ENCODE measurements at regions not wholly inside any gene's neighbourhood (a gene's known extent, or its start where the extent isn't known, plus 50 kb on each side); places are given as distances from the start of the nearest gene placed in this dataset.
A peak's percentile ranks its signal among the peaks of the same experiment; 100 is the strongest.

GRCh38 chr16:61045931-61046330 is 990.3 kb downstream of the CDH8 start:
- Histone ChIP-seq H3K27ac (ENCODE audit: low read length) (no peak overlapping the region), H3K9me3 (replicated peaks; ENCODE audit: insufficient read depth, low read length) (no peaks in the 10 kb centered on the region), H3K36me3 (replicated peaks; ENCODE audit: insufficient read depth, low read length) (no peaks in the 10 kb centered on the region), H2AFZ (ENCODE audit: low read length) (no peak overlapping the region), H3K4me1 (ENCODE audit: low read length) (no peaks in the 10 kb centered on the region), H3F3A (ENCODE audit: insufficient read depth, low read length) (no peaks in the 10 kb centered on the region), H4K20me1 (ENCODE audit: insufficient read depth, low read length) (no peaks in the 10 kb centered on the region), H3K9me2 (replicated peaks; ENCODE audit: insufficient read depth, low read length) (no peaks in the 10 kb centered on the region), H3K27me3 (replicated peaks; ENCODE audit: insufficient read depth, low read length) (no peaks in the 10 kb centered on the region), H3K4me2 (ENCODE audit: low read depth, low read length) (no peak overlapping the region), H3K4me3 (ENCODE audit: low read length) (no peak overlapping the region), H3K9ac (ENCODE audit: low read length) (no peak overlapping the region), H3K79me2 (ENCODE audit: low read length) (no peaks in the 10 kb centered on the region)
- TF ChIP-seq EZH2phosphoT487 (IDR thresholded peaks at IDR 0.05; ENCODE audit: low read length) (no peak), EZH2 (optimal IDR thresholded peaks at IDR 0.05; ENCODE audit: low read depth, low read length) (no peak)
- TF ChIP-seq, protein P1, sequence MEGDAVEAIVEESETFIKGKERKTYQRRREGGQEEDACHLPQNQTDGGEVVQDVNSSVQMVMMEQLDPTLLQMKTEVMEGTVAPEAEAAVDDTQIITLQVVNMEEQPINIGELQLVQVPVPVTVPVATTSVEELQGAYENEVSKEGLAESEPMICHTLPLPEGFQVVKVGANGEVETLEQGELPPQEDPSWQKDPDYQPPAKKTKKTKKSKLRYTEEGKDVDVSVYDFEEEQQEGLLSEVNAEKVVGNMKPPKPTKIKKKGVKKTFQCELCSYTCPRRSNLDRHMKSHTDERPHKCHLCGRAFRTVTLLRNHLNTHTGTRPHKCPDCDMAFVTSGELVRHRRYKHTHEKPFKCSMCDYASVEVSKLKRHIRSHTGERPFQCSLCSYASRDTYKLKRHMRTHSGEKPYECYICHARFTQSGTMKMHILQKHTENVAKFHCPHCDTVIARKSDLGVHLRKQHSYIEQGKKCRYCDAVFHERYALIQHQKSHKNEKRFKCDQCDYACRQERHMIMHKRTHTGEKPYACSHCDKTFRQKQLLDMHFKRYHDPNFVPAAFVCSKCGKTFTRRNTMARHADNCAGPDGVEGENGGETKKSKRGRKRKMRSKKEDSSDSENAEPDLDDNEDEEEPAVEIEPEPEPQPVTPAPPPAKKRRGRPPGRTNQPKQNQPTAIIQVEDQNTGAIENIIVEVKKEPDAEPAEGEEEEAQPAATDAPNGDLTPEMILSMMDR (IDR thresholded peaks at IDR 0.05; ENCODE audit: low read length): no peak
- no peak for DNase-seq

- H3K4me2 ChIP-seq (ENCODE audit: low read depth, low read length): no peak overlapping the region
- no peaks in the 10 kb centered on the region for H3K27me3 ChIP-seq (replicated peaks; ENCODE audit: insufficient read depth, low read length)
- H3K27ac ChIP-seq (ENCODE audit: low read length): no peak overlapping the region
- no peak overlapping the region for H2AFZ ChIP-seq (ENCODE audit: low read length)
- no peak overlapping the region for H3K9ac ChIP-seq (ENCODE audit: low read length)
- no peaks in the 10 kb centered on the region for H3K79me2 ChIP-seq (ENCODE audit: low read length)
- TF ChIP-seq EZH2phosphoT487 (IDR thresholded peaks at IDR 0.05; ENCODE audit: low read length): no peak
- TF ChIP-seq, protein P1 (IDR thresholded peaks at IDR 0.05; ENCODE audit: low read length): no peak
- H4K20me1 ChIP-seq (ENCODE audit: insufficient read depth, low read length): no peaks in the 10 kb centered on the region
- peak; percentile 17 for DNase-seq
- H3F3A ChIP-seq (ENCODE audit: insufficient read depth, low read length): no peaks in the 10 kb centered on the region
- H3K4me1 ChIP-seq (ENCODE audit: low read length): no peaks in the 10 kb centered on the region
- H3K9me2 ChIP-seq (replicated peaks; ENCODE audit: insufficient read depth, low read length): no peaks in the 10 kb centered on the region
- H3K4me3 ChIP-seq (ENCODE audit: low read length): no peak overlapping the region
- no peaks in the 10 kb centered on the region for H3K9me3 ChIP-seq (replicated peaks; ENCODE audit: insufficient read depth, low read length)
- no peaks in the 10 kb centered on the region for H3K36me3 ChIP-seq (replicated peaks; ENCODE audit: insufficient read depth, low read length)
Measured at GRCh38 chr16:61042737-61043136, 993.5 kb downstream of the CDH8 start.

GRCh38 chr16:61030616-61031015 is 1005.6 kb downstream of the CDH8 start:
- H3K36me3 ChIP-seq (replicated peaks; ENCODE audit: insufficient read depth, low read length): no peaks in the 10 kb centered on the region
- no peaks in the 10 kb centered on the region for H3K79me2 ChIP-seq (ENCODE audit: low read length)
- H3K27me3 ChIP-seq (replicated peaks; ENCODE audit: insufficient read depth, low read length): no peaks in the 10 kb centered on the region
- no peak overlapping the region for H2AFZ ChIP-seq (ENCODE audit: low read length)
- H3K27ac ChIP-seq (ENCODE audit: low read length): no peak overlapping the region
- H3K4me1 ChIP-seq (ENCODE audit: low read length): no peaks in the 10 kb centered on the region
- H3K9ac ChIP-seq (ENCODE audit: low read length): no peak overlapping the region
- no peak overlapping the region for H3K4me3 ChIP-seq (ENCODE audit: low read length)
- H3K9me2 ChIP-seq (replicated peaks; ENCODE audit: insufficient read depth, low read length): no peaks in the 10 kb centered on the region
- H3K4me2 ChIP-seq (ENCODE audit: low read depth, low read length): no peak overlapping the region
- TF ChIP-seq, protein P1 (IDR thresholded peaks at IDR 0.05; ENCODE audit: low read length): no peak
- no peak for TF ChIP-seq EZH2 (optimal IDR thresholded peaks at IDR 0.05; ENCODE audit: low read depth, low read length)
- no peak for TF ChIP-seq EZH2phosphoT487 (IDR thresholded peaks at IDR 0.05; ENCODE audit: low read length)
- no peak for DNase-seq
- no peaks in the 10 kb centered on the region for H4K20me1 ChIP-seq (ENCODE audit: insufficient read depth, low read length)
- H3K9me3 ChIP-seq (replicated peaks; ENCODE audit: insufficient read depth, low read length): no peaks in the 10 kb centered on the region
- H3F3A ChIP-seq (ENCODE audit: insufficient read depth, low read length): no peaks in the 10 kb centered on the region
